ENCODE measurements at regions not wholly inside any gene's neighbourhood (a gene's known extent, or its start where the extent isn't known, plus 50 kb on each side); places are given as distances from the start of the nearest gene placed in this dataset.

- intact Hi-C loops (cut with DNase I), result no loop called here
- 19 to 46% methylated on average over 2 of the region's 2 CpGs for WGBS, 2 donors
- TF ChIP-seq CTCF (IDR thresholded peaks at IDR 0.05) (no peak), POLR2A (IDR thresholded peaks at IDR 0.05) (no peak)
- Histone ChIP-seq H3K4me3 (no peak overlapping the region), H3K27me3 (peaks cover 0 to 8% (median 0%) of the 10 kb centered on the region in 4 donors), H3K9me3 (no peaks in the 10 kb centered on the region), H3K27ac (no peak overlapping the region), H3K4me1 (no peaks in the 10 kb centered on the region), H3K36me3 (no peaks in the 10 kb centered on the region)
- DNase-seq, result no peak
Observed at GRCh38 chr15:57859130-57859685, 152.7 kb downstream of the POLR2M start.

GRCh38 chr15:57861034-57861638 lies 154.6 kb downstream of the POLR2M start:
- DNase-seq, result no peak
- peak; percentile 63 to 85 (median 72) for TF ChIP-seq CTCF (IDR thresholded peaks at IDR 0.05)
- TF ChIP-seq POLR2A (IDR thresholded peaks at IDR 0.05), result no peak
- Histone ChIP-seq H3K9me3 (no peaks in the 10 kb centered on the region), H3K27me3 (peaks cover 0 to 8% (median 0%) of the 10 kb centered on the region in 4 donors), H3K27ac (no peak overlapping the region), H3K36me3 (no peaks in the 10 kb centered on the region), H3K4me1 (no peaks in the 10 kb centered on the region), H3K4me3 (no peak overlapping the region)
- intact Hi-C loops (cut with DNase I), result loop anchor here (5.0 to 10.0 kb wide), 3 partner anchors 109 to 324 kb away; no protein-coding TSS in a partner anchor
- WGBS, 2 donors, result 7 to 11% methylated on average over 6 of the region's 6 CpGs

GRCh38 chr15:57861815-57862586 lies 155.5 kb downstream of the POLR2M start:
- Histone ChIP-seq H3K4me3 (no peak overlapping the region), H3K4me1 (no peaks in the 10 kb centered on the region), H3K36me3 (no peaks in the 10 kb centered on the region), H3K27ac (no peak overlapping the region), H3K9me3 (no peaks in the 10 kb centered on the region), H3K27me3 (peaks cover 0 to 10% (median 0%) of the 10 kb centered on the region in 4 donors)
- no peak for TF ChIP-seq CTCF (IDR thresholded peaks at IDR 0.05)
- TF ChIP-seq POLR2A (IDR thresholded peaks at IDR 0.05), result no peak
- DNase-seq, result no peak
- intact Hi-C loops (cut with DNase I), result loop anchor here (5.0 to 10.0 kb wide), 3 partner anchors 110 to 323 kb away; no protein-coding TSS in a partner anchor
- 54 to 64% methylated on average over 6 of the region's 6 CpGs for WGBS, 2 donors

- Histone ChIP-seq H3K4me1 (no peaks in the 10 kb centered on the region), H3K27ac (no peak overlapping the region), H3K27me3 (peaks cover 0 to 16% (median 0%) of the 10 kb centered on the region in 4 donors), H3K36me3 (no peaks in the 10 kb centered on the region), H3K4me3 (no peak overlapping the region), H3K9me3 (no peaks in the 10 kb centered on the region)
- TF ChIP-seq POLR2A (IDR thresholded peaks at IDR 0.05) (no peak), CTCF (IDR thresholded peaks at IDR 0.05) (no peak)
- 78 to 80% methylated on average over 6 of the region's 6 CpGs for WGBS, 2 donors
- intact Hi-C loops (cut with DNase I), result loop anchor here (5.0 to 10.0 kb wide), 3 partner anchors 110 to 322 kb away; no protein-coding TSS in a partner anchor
- DNase-seq, result no peak
Observed at GRCh38 chr15:57862761-57863160, 156.2 kb downstream of the POLR2M start.

- Histone ChIP-seq H3K27me3 (peaks cover 0 to 15% (median 0%) of the 10 kb centered on the region in 4 donors), H3K9me3 (no peaks in the 10 kb centered on the region), H3K36me3 (no peaks in the 10 kb centered on the region), H3K4me3 (no peak overlapping the region), H3K4me1 (no peaks in the 10 kb centered on the region), H3K27ac (no peak overlapping the region)
- intact Hi-C loops (cut with DNase I), result loop anchor here (5.0 to 10.0 kb wide), 3 partner anchors 200 to 320 kb away; partner anchors contain the start of gene ALDH1A2
- WGBS, 2 donors, result 75 to 85% methylated on average over 3 of the region's 3 CpGs
- no peak for TF ChIP-seq POLR2A (IDR thresholded peaks at IDR 0.05)
- TF ChIP-seq CTCF (IDR thresholded peaks at IDR 0.05), result peak in 3 of 6 experiments; percentile 10 to 36 (median 32)
- DNase-seq, result no peak
Observed at GRCh38 chr15:57865294-57865693, 158.8 kb downstream of the POLR2M start.
